Stimulated activated CD4-positive, alpha-beta T cell treated with anti-CD3 and anti-CD28 coated beads, Interleukin-4, amount 100 ng/mL, for 4 hours (primary cell): ENCODE measurements at regions not wholly inside any gene's neighbourhood (a gene's known extent, or its start where the extent isn't known, plus 50 kb on each side); places are given as distances from the start of the nearest gene placed in this dataset.
A peak's percentile ranks its signal among the peaks of the same experiment; 100 is the strongest.

Experiments
- DNase-seq, 2 experiments: peaks; one replicate each; pipeline ENCODE4 v3.0.0-alpha.2; 2020

- no peak for DNase-seq
Observed at GRCh38 chr22:49449811-49450446, 377.7 kb downstream of the BRD1 start.

- no peak for DNase-seq
Observed at GRCh38 chr22:49449377-49449776, 378.3 kb downstream of the BRD1 start.

GRCh38 chr22:49448526-49448925 is 379.1 kb downstream of the BRD1 start:
- DNase-seq = no peak

- DNase-seq = no peak
Observed at GRCh38 chr22:49447837-49448236, 379.8 kb downstream of the BRD1 start.

- DNase-seq = peak in 1 of 2 experiments; percentile 8
Observed at GRCh38 chr22:49446759-49447710, 380.6 kb downstream of the BRD1 start.

GRCh38 chr22:49446145-49446758 is 381.4 kb downstream of the BRD1 start:
- DNase-seq = no peak

- no peak for DNase-seq
Observed at GRCh38 chr22:49444781-49445180, 382.9 kb downstream of the BRD1 start.

- DNase-seq = no peak
Observed at GRCh38 chr22:49440931-49441330, 386.7 kb downstream of the BRD1 start.

GRCh38 chr22:49439373-49439772 is 388.3 kb downstream of the BRD1 start:
- no peak for DNase-seq

GRCh38 chr22:49437956-49438355 is 389.7 kb downstream of the BRD1 start:
- DNase-seq = no peak

- DNase-seq = no peak
Observed at GRCh38 chr22:49437356-49437755, 390.3 kb downstream of the BRD1 start.

GRCh38 chr22:49436056-49436455 is 391.6 kb downstream of the BRD1 start:
- no peak for DNase-seq

GRCh38 chr22:49435596-49435995 is 392.1 kb downstream of the BRD1 start:
- no peak for DNase-seq

GRCh38 chr22:49433717-49434611 is 393.7 kb downstream of the BRD1 start:
- no peak for DNase-seq

GRCh38 chr22:49432897-49433443 is 394.7 kb downstream of the BRD1 start:
- no peak for DNase-seq

GRCh38 chr22:49432211-49432896 is 395.3 kb downstream of the BRD1 start:
- DNase-seq = no peak

GRCh38 chr22:49431551-49431950 is 396.1 kb downstream of the BRD1 start:
- DNase-seq = no peak

- DNase-seq = no peak
Observed at GRCh38 chr22:49429066-49429465, 398.6 kb downstream of the BRD1 start.

- no peak for DNase-seq
Observed at GRCh38 chr22:49427941-49428340, 399.7 kb downstream of the BRD1 start.

- DNase-seq = no peak
Observed at GRCh38 chr22:49427341-49427740, 400.3 kb downstream of the BRD1 start.

- DNase-seq = no peak
Observed at GRCh38 chr22:49426618-49427266, 400.9 kb downstream of the BRD1 start.
